Epithelial cell of esophagus (primary cell): ENCODE measurements at regions not wholly inside any gene's neighbourhood (a gene's known extent, or its start where the extent isn't known, plus 50 kb on each side); places are given as distances from the start of the nearest gene placed in this dataset.
A peak's percentile ranks its signal among the peaks of the same experiment; 100 is the strongest.

Source experiments
- DNase-seq: peaks from one replicate; pipeline ENCODE4 v3.0.0; 2010; ENCODE audit warnings: low read depth
- H3K4me3 ChIP-seq: 2 replicates; pipeline ENCODE4 v1.5.1; 2011; ENCODE audit warnings: mild to moderate bottlenecking, low read length, control low read depth
- CTCF ChIP-seq: IDR thresholded peaks from 2 replicates; pipeline ENCODE4 v1.5.1; 2011; ENCODE audit warnings: low read depth, mild to moderate bottlenecking, low read length, control low read depth, inconsistent platforms; ENCODE audit not compliant: insufficient read depth; ENCODE audit errors: missing control alignments

DNA sequence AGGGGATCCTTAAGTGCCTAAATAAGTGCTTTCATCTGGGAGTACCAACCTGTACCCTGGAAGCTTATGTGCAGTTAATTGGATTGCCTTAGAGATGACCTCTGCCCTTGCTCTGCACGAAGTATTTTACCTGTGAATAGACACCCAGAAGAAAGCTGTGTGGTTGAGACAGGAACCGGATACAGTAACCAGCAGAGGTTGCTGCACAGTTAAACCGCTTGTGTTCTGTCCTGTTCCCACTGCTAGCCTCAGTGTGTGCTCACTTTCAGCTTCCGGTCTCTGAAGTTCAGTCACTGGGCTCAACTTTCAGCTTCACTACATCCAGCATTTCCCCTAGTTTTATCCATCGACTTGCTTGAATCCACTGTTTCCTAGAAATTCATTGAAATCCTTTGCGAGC lies 185.3 kb downstream of the FAM170A start:
- no peak overlapping the region for H3K4me3 ChIP-seq
- no peak for DNase-seq
- no peak for TF ChIP-seq CTCF

DNA sequence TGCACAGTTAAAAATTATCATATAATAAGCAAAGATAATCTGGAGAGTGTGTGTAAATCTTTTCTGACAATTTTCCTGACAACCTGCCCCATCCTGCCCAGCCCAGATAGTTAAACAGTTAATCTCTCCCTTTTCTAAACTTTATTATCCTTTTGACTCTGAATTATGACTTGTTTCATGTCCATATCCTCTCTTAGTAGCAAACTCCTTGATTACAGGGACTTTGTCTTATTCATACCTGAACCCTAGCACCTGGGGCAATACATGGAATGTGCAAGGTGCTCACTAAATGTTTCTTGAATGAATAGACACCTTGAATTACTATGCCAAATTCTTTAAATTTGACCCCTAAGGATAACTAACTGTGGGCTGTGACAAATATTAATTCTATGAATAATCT lies 186.7 kb downstream of the FAM170A start:
- DNase-seq, result peak; percentile 30
- TF ChIP-seq CTCF, result no peak
- no peak overlapping the region for H3K4me3 ChIP-seq

DNA sequence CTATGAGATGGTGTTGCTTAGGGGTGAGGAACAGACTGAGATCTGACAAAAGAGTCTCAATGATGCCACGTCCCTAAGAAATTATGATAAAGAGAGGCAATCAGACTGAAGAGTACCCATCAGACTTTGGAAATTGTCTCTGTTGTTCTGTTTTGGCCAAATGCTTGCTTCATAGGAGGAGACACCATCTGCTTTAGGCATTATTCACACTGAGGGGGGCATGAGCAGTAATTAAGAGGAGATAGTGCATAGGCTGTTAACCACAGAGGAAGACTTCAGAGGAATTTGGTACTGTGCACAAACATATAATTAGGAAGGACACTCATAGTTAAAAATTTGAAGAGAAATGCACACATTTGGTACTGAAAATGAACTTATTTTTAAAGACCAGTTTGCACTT lies 190.7 kb downstream of the FAM170A start:
- no peak for DNase-seq
- TF ChIP-seq CTCF, result no peak
- H3K4me3 ChIP-seq, result no peak overlapping the region

GRCh38 chr5:119820608-119821007 lies 191.2 kb downstream of the FAM170A start:
- no peak for TF ChIP-seq CTCF
- H3K4me3 ChIP-seq, result no peak overlapping the region
- DNase-seq, result no peak

DNA sequence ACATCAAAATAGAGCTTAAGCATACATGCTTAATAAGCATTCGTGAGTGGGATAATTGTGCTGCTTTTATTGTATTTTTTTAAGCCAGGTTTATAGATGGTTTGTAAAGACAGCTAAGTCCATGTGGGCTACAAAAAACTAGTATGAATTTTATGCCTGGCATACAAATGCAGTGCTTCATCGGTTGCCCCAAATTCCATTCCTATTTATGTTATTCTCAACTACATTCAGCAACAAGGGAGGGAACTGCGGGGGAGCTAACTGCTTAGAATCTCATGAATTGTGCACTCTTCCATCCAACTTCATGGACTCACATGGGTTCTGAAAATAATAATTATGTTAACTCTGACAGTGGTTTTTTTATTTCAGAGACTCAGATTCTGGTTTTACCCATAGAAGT lies 199.2 kb downstream of the FAM170A start:
- no peak for DNase-seq
- TF ChIP-seq CTCF, result no peak

GRCh38 chr5:119829341-119829740 lies 200.0 kb downstream of the FAM170A start:
- DNase-seq, result no peak
- no peak for TF ChIP-seq CTCF
- H3K4me3 ChIP-seq, result no peak overlapping the region

More for the DNA sequence above, 199.2 kb downstream of the FAM170A start:
- H3K4me3 ChIP-seq, result no peak overlapping the region

GRCh38 chr5:119833176-119833575 lies 203.8 kb downstream of the FAM170A start:
- no peak for DNase-seq
- H3K4me3 ChIP-seq, result no peak overlapping the region
- TF ChIP-seq CTCF, result no peak
